ENCODE measurements at regions not wholly inside any gene's neighbourhood (a gene's known extent, or its start where the extent isn't known, plus 50 kb on each side); places are given as distances from the start of the nearest gene placed in this dataset.

DNA sequence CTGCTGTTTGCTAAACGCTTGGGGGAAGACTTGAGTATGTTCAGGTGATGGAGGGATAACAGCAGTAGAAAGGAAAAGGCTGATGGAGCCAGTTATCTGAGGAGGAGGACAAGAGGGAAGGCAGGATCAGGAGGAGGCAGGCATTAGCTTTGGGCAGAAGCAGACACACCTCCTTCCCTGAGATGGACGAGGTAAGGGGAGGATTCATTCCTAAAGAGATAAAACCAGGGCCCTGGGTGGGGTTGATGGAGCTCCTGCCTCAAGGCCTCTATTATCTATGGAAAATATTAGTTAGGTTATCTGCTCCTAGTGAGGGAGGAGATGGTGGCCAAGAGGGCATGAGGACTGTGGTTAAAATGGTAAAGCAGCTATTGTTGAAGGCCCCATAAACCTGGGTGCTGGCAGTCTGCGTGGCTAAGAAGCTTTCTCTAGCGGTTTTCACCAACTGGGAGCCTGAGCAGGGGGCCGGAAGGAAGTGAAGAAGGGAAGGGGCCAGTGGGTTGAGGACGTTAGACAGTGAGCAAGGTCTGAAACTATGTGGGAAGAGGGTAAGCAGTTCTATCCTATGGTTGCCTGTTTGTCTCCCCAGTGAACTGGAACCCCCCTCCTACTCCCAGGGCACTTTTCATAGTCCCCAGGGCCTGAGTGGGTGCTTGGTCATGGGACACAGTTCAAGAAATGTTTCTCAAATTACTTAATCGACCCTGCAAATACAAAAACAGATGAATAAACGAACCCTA lies 56.6 kb upstream of the HK2 start:
- Histone ChIP-seq H3K36me3 (ENCODE audit: control insufficient read depth, insufficient read depth, low read length) (no peaks in the 10 kb centered on the region), H3K27me3 (replicated peaks; ENCODE audit: control insufficient read depth, insufficient read depth, low read length) (no peaks in the 10 kb centered on the region), H3K4me1 (no peaks in the 10 kb centered on the region), H3K9me3 (no peaks in the 10 kb centered on the region), H3K4me3 (ENCODE audit: low read depth, low read length) (no peak overlapping the region)
- Mint-ChIP-seq H3K36me3 (ENCODE audit: insufficient read depth, unreplicated experiment) (no peaks in the 10 kb centered on the region), H3K27me3 (ENCODE audit: insufficient read depth, unreplicated experiment) (no peaks in the 10 kb centered on the region), H3K4me3 (ENCODE audit: unreplicated experiment) (no peak overlapping the region), H3K4me1 (ENCODE audit: low read depth, unreplicated experiment) (peaks cover 9% of the 10 kb centered on the region), H3K27ac (ENCODE audit: unreplicated experiment) (no peak overlapping the region), H3K9me3 (ENCODE audit: unreplicated experiment) (no peaks in the 10 kb centered on the region)
- no TSS peak for BruUV-seq (replicated peaks)
- intact Hi-C loops (cut with micrococcal nuclease; ENCODE audit: unreplicated experiment) = no loop called here
- ChIA-PET CTCF (no interaction called here), POLR2A (interaction anchor here (0.6 to 1.0 kb wide), 2 partner anchors 12 to 58 kb away, joined by 3 to 10 read pairs; no protein-coding TSS in a partner anchor)
- TF ChIP-seq CTCF (IDR thresholded peaks at IDR 0.05; ENCODE audit: insufficient read depth in 1 of 2, low read depth in 1 of 2, low read length in 1 of 2, severe bottlenecking in 1 of 2, unreplicated experiment in 1 of 2) = no peak
- no peak for DNase-seq

DNA sequence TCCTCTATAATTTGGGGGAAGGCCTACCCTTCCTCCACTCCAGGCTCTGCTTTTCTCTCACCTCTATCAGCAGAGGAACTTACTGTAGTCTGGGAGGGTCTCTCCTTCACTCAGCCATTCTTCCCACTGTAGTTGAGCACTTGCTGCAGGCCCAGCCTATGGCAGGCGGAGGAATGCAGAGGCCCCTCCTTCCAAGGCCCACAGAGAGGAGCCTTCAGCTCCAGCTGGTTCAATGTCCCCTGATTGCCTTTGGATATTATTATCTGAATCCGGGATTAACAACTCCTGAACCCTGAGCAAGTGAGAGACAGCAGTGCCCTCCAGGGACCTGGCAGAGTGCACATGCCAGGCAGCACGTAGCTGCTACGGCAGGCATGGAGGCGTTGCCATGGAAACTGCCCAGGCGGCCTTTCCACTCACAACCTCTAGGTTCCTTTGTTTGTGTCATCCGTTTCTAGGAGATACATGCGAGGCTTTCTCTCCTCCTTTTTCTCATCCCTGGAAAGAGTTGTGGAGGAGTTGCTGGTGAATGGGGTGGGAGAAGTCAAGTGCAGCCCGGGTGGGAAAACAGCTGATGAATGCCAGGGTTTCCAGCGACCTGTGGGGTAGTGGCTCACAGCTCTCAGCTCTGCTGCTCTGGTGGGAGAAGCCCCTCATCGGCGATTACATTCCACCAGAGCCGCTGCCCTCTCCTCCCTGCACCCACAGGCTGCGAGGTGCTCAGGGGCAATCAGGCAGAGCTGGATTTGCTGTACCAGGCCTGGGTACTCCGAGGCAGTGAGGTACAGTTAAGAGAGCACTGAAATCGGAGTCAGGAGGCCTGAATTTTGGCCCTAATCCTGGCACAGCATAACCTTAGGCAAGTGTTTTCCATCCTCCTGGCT lies 55.3 kb upstream of the HK2 start:
- no peak for DNase-seq

DNA sequence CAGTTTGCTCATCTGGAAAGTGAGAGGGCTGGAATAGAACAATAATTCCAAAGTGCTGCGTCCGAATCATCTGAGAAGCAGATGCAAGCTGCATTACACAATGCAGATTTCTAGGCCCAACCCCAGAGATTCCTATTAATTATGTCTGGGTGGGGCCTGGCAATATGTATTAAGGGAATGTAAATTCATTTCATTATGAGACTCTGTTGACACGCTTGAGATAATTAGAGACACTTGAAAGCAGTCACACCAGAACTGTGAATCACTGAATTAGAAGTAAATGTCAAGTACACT lies 54.7 kb upstream of the HK2 start:
- H3K4me3 Mint-ChIP-seq (ENCODE audit: unreplicated experiment) = no peak overlapping the region
- TF ChIP-seq CTCF (IDR thresholded peaks at IDR 0.05; ENCODE audit: insufficient read depth in 1 of 2, low read depth in 1 of 2, low read length in 1 of 2, severe bottlenecking in 1 of 2, unreplicated experiment in 1 of 2) = no peak
- intact Hi-C loops (cut with micrococcal nuclease; ENCODE audit: unreplicated experiment) = no loop called here
- no peaks in the 10 kb centered on the region for H3K9me3 Mint-ChIP-seq (ENCODE audit: unreplicated experiment)
- Histone ChIP-seq H3K9me3 (no peaks in the 10 kb centered on the region), H3K36me3 (ENCODE audit: control insufficient read depth, insufficient read depth, low read length) (no peaks in the 10 kb centered on the region), H3K4me1 (no peaks in the 10 kb centered on the region), H3K4me3 (ENCODE audit: low read depth, low read length) (no peak overlapping the region), H3K27me3 (replicated peaks; ENCODE audit: control insufficient read depth, insufficient read depth, low read length) (no peaks in the 10 kb centered on the region)
- peaks cover 6% of the 10 kb centered on the region for H3K27me3 Mint-ChIP-seq (ENCODE audit: insufficient read depth, unreplicated experiment)
- no peak for DNase-seq
- ChIA-PET CTCF (no interaction called here), POLR2A (no interaction called here)
- H3K4me1 Mint-ChIP-seq (ENCODE audit: low read depth, unreplicated experiment) = peaks cover 9% of the 10 kb centered on the region
- no peak overlapping the region for H3K27ac Mint-ChIP-seq (ENCODE audit: unreplicated experiment)
- no peaks in the 10 kb centered on the region for H3K36me3 Mint-ChIP-seq (ENCODE audit: insufficient read depth, unreplicated experiment)
- BruUV-seq (replicated peaks) = no TSS peak

More for the DNA sequence above, 55.3 kb upstream of the HK2 start:
- ChIA-PET CTCF (no interaction called here), POLR2A (no interaction called here)
- no peak overlapping the region for H3K4me3 Mint-ChIP-seq (ENCODE audit: unreplicated experiment)
- intact Hi-C loops (cut with micrococcal nuclease; ENCODE audit: unreplicated experiment) = no loop called here
- TF ChIP-seq CTCF (IDR thresholded peaks at IDR 0.05; ENCODE audit: insufficient read depth in 1 of 2, low read depth in 1 of 2, low read length in 1 of 2, severe bottlenecking in 1 of 2, unreplicated experiment in 1 of 2) = no peak
- no peaks in the 10 kb centered on the region for H3K4me1 ChIP-seq
- BruUV-seq (replicated peaks) = no TSS peak
- H3K4me3 ChIP-seq (ENCODE audit: low read depth, low read length) = no peak overlapping the region
- H3K27ac Mint-ChIP-seq (ENCODE audit: unreplicated experiment) = no peak overlapping the region
- no peaks in the 10 kb centered on the region for H3K36me3 Mint-ChIP-seq (ENCODE audit: insufficient read depth, unreplicated experiment)
- peaks cover 4% of the 10 kb centered on the region for H3K27me3 Mint-ChIP-seq (ENCODE audit: insufficient read depth, unreplicated experiment)
- H3K9me3 ChIP-seq = no peaks in the 10 kb centered on the region
- no peaks in the 10 kb centered on the region for H3K27me3 ChIP-seq (replicated peaks; ENCODE audit: control insufficient read depth, insufficient read depth, low read length)
- no peaks in the 10 kb centered on the region for H3K36me3 ChIP-seq (ENCODE audit: control insufficient read depth, insufficient read depth, low read length)
- peaks cover 9% of the 10 kb centered on the region for H3K4me1 Mint-ChIP-seq (ENCODE audit: low read depth, unreplicated experiment)
- no peaks in the 10 kb centered on the region for H3K9me3 Mint-ChIP-seq (ENCODE audit: unreplicated experiment)
